ENCODE measurements at regions not wholly inside any gene's neighbourhood (a gene's known extent, or its start where the extent isn't known, plus 50 kb on each side); places are given as distances from the start of the nearest gene placed in this dataset.

DNA sequence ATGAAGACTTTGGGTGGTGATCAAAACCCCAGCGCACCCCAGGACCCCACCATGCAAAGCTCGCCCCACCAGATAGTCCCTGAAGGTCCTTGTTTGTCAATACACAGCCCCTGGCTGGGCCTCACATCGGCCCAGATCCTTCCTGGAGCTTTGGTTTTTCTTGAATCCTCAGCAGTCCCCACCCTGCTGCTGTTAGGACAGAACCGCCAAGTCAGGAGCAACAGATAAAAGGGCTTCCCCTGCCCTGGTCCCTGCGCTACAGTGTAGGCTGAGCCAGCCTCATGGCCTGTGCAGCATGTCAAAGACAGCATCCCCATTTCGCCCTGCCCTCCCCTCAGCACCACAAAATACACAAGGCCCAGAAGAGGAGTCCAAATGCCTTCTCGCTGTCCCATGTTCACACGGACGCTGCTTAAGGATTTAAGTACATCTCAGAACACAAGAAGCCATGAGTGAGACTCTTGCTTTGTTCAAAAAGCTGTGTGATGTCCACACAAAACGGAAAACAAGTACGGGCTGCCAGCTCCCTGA, 65.7 kb downstream of the PSMG1 start:
- TF ChIP-seq EZH2 (IDR thresholded peaks at IDR 0.05; ENCODE audit: insufficient read depth, poor library complexity, severe bottlenecking) (no peak), EZH2phosphoT487 (IDR thresholded peaks at IDR 0.05; ENCODE audit: insufficient read depth, low read depth) (no peak)

Measured in GM23248 (cell line).